ENCODE measurements at regions not wholly inside any gene's neighbourhood (a gene's known extent, or its start where the extent isn't known, plus 50 kb on each side); places are given as distances from the start of the nearest gene placed in this dataset.
"Not testable (repeated sequence)": the region's sequence is repeated elsewhere in the genome, so short reads cannot be mapped to it uniquely, and the experiment has no call there.

DNA sequence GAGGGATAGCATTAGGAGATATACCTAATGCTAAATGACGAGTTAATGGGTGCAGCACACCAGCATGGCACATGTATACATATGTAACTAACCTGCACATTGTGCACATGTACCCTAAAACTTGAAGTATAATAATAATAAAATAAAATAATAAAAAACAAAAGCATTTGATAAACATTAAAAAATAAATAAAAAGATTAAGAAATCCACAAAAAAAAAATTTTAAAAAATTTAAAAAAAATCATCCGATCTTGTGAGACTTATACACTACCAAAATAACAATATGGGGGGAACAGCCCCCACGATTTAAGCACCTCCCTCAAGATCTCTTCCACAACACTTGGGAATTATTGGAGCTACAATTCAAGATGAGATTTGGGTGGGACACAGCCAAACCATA lies 210.3 kb upstream of the CARD18 start:
- H3K4me3 ChIP-seq (ENCODE audit: low read length); H3K27me3 ChIP-seq (ENCODE audit: low read length); H3K36me3 ChIP-seq (ENCODE audit: insufficient read depth, low read length); H3K4me1 ChIP-seq (ENCODE audit: low read length); H3K27ac ChIP-seq (ENCODE audit: low read length); H3K79me2 ChIP-seq (ENCODE audit: low read length); H3K9ac ChIP-seq (ENCODE audit: low read length); H4K20me1 ChIP-seq (ENCODE audit: insufficient read depth, low read depth, low read length); H3K9me2 ChIP-seq (replicated peaks; ENCODE audit: insufficient read depth, low read length); H3K4me2 ChIP-seq (ENCODE audit: low read depth, low read length, poor library complexity, severe bottlenecking); H2AFZ ChIP-seq (ENCODE audit: low read length); DNase-seq: not testable (repeated sequence)
- peaks cover 11% of the 10 kb centered on the region; the same call in 1 of the 2 replicates for H3K9me3 ChIP-seq (ENCODE audit: low read length)

DNA sequence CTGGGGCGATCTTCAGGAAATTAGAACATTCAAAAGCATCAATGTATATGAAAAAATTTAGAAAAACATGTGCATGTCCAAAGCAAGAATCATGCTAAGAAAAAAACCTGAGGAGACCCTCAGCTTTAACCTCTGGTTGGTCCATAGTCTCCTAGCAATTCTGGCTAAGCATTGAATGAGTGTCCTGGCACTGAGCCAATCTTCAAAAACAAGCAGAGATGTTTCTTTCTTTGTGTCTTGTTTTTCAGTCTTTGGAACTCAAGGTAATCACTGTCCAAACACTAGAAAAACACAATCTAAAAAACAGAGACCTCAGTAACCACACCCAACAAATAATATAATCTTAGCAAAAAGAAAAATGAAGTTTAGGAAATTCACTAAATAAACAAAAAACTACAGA lies 205.4 kb upstream of the CARD18 start:
- Histone ChIP-seq H4K20me1 (ENCODE audit: insufficient read depth, low read depth, low read length) (no peaks in the 10 kb centered on the region), H3K27ac (ENCODE audit: low read length) (no peak overlapping the region), H3K9me3 (ENCODE audit: low read length) (peaks cover 8% of the 10 kb centered on the region), H3K36me3 (ENCODE audit: insufficient read depth, low read length) (no peaks in the 10 kb centered on the region), H3K4me3 (ENCODE audit: low read length) (no peak overlapping the region), H3K9me2 (replicated peaks; ENCODE audit: insufficient read depth, low read length) (no peaks in the 10 kb centered on the region), H2AFZ (ENCODE audit: low read length) (no peak overlapping the region), H3K79me2 (ENCODE audit: low read length) (no peaks in the 10 kb centered on the region), H3K4me2 (ENCODE audit: low read depth, low read length, poor library complexity, severe bottlenecking) (no peak overlapping the region), H3K9ac (ENCODE audit: low read length) (no peak overlapping the region), H3K27me3 (ENCODE audit: low read length) (no peaks in the 10 kb centered on the region), H3K4me1 (ENCODE audit: low read length) (no peaks in the 10 kb centered on the region)
- DNase-seq = no peak

GRCh38 chr11:105334025-105334714 lies 194.6 kb upstream of the CARD18 start:
- Histone ChIP-seq H3K27ac (ENCODE audit: low read length) (no peak overlapping the region), H2AFZ (ENCODE audit: low read length) (no peak overlapping the region), H3K4me3 (ENCODE audit: low read length) (no peak overlapping the region)

DNA sequence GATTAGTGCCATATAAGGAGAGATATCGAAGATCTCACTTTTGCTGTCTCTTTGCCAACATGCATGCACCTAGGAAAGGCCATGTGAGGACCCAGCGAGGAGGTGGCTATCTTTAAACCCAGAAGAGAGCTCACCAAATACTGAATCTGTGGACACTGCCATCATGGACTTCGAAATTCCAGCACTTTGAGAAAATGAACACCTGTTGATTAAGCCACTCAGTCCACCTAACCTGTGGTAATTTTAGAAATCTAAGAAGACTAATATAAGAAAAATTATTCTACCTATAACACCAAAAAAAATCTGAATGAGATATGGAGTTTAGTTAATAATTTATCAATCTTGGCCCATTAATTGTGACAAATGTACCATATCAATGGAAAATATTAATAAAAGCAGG lies 193.6 kb upstream of the CARD18 start:
- H3K27ac ChIP-seq (ENCODE audit: low read length) = no peak overlapping the region
- H2AFZ ChIP-seq (ENCODE audit: low read length) = no peak overlapping the region
- no peak for DNase-seq
- H3K27me3 ChIP-seq (ENCODE audit: low read length) = no peaks in the 10 kb centered on the region; the same call in 1 of the 2 replicates
- H3K4me2 ChIP-seq (ENCODE audit: low read depth, low read length, poor library complexity, severe bottlenecking) = no peak overlapping the region
- H3K79me2 ChIP-seq (ENCODE audit: low read length) = no peaks in the 10 kb centered on the region
- H3K9me2 ChIP-seq (replicated peaks; ENCODE audit: insufficient read depth, low read length) = peaks cover 5% of the 10 kb centered on the region; the same call in 1 of the 2 replicates
- H3K9ac ChIP-seq (ENCODE audit: low read length) = no peak overlapping the region
- no peaks in the 10 kb centered on the region for H3K36me3 ChIP-seq (ENCODE audit: insufficient read depth, low read length)
- no peaks in the 10 kb centered on the region for H4K20me1 ChIP-seq (ENCODE audit: insufficient read depth, low read depth, low read length)
- peaks cover 5% of the 10 kb centered on the region; the same call in 1 of the 2 replicates for H3K9me3 ChIP-seq (ENCODE audit: low read length)
- H3K4me3 ChIP-seq (ENCODE audit: low read length) = no peak overlapping the region
- no peaks in the 10 kb centered on the region for H3K4me1 ChIP-seq (ENCODE audit: low read length)

More at GRCh38 chr11:105334025-105334714, 194.6 kb upstream of the CARD18 start:
- Histone ChIP-seq H3K79me2 (ENCODE audit: low read length) (no peaks in the 10 kb centered on the region), H4K20me1 (ENCODE audit: insufficient read depth, low read depth, low read length) (no peaks in the 10 kb centered on the region), H3K27me3 (ENCODE audit: low read length) (no peaks in the 10 kb centered on the region; the same call in 1 of the 2 replicates), H3K9me3 (ENCODE audit: low read length) (peaks cover 5% of the 10 kb centered on the region; the same call in 1 of the 2 replicates), H3K9me2 (replicated peaks; ENCODE audit: insufficient read depth, low read length) (peaks cover 5% of the 10 kb centered on the region; the same call in 1 of the 2 replicates), H3K9ac (ENCODE audit: low read length) (no peak overlapping the region), H3K4me2 (ENCODE audit: low read depth, low read length, poor library complexity, severe bottlenecking) (no peak overlapping the region), H3K36me3 (ENCODE audit: insufficient read depth, low read length) (no peaks in the 10 kb centered on the region), H3K4me1 (ENCODE audit: low read length) (no peaks in the 10 kb centered on the region)
- DNase-seq = no peak

DNA sequence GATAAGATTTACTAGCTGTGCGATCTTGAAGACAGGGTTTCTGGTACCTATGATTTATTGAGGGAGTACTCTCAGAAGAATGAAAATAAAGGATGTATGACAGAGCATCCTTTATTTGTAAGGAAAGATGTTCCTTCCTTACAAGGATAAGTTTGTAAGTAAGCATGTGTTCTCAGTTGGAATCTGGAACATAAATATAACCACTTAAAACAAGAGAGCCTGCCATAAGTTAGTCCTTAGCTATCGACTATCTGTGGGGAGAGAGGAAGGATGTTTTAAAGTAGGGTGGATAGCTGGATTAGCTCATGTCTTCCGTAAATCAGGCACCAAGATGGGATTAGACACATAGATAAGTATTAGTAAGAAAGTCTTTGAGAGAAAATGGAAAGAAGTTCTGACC lies 192.6 kb upstream of the CARD18 start:
- Histone ChIP-seq H3K4me1 (ENCODE audit: low read length) (no peaks in the 10 kb centered on the region), H3K79me2 (ENCODE audit: low read length) (no peaks in the 10 kb centered on the region), H3K36me3 (ENCODE audit: insufficient read depth, low read length) (no peaks in the 10 kb centered on the region), H3K27me3 (ENCODE audit: low read length) (no peaks in the 10 kb centered on the region; the same call in 1 of the 2 replicates), H3K4me3 (ENCODE audit: low read length) (no peak overlapping the region), H3K9me3 (ENCODE audit: low read length) (peaks cover 4% of the 10 kb centered on the region; the same call in 1 of the 2 replicates), H3K9me2 (replicated peaks; ENCODE audit: insufficient read depth, low read length) (no peaks in the 10 kb centered on the region; the same call in 1 of the 2 replicates), H3K4me2 (ENCODE audit: low read depth, low read length, poor library complexity, severe bottlenecking) (no peak overlapping the region), H3K27ac (ENCODE audit: low read length) (no peak overlapping the region), H2AFZ (ENCODE audit: low read length) (no peak overlapping the region), H4K20me1 (ENCODE audit: insufficient read depth, low read depth, low read length) (no peaks in the 10 kb centered on the region), H3K9ac (ENCODE audit: low read length) (no peak overlapping the region)
- DNase-seq = no peak

DNA sequence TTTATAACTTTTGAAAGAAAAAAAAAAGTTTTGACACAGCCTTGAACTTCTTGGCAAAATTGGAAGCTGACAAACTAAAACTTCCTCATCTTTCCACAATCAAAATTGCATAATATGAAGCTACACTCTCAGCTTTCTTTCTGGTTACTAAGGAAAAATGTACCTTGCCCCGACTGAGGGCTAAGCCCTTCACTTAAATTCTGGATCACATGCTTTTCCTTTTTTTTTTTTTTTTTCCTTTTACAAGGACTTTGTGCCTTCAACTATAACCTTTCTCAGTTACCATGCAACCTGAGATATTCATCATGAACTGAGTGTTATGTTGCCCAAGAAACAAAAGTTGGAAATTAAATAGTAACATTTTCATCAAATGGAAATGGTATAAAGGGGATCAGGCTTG lies 188.5 kb upstream of the CARD18 start:
- DNase-seq = no peak
- H2AFZ ChIP-seq (ENCODE audit: low read length) = no peak overlapping the region
- no peaks in the 10 kb centered on the region for H3K79me2 ChIP-seq (ENCODE audit: low read length)
- H3K4me2 ChIP-seq (ENCODE audit: low read depth, low read length, poor library complexity, severe bottlenecking) = no peak overlapping the region
- H3K4me3 ChIP-seq (ENCODE audit: low read length) = no peak overlapping the region
- no peaks in the 10 kb centered on the region for H3K4me1 ChIP-seq (ENCODE audit: low read length)
- H3K27me3 ChIP-seq (ENCODE audit: low read length) = no peaks in the 10 kb centered on the region
- H3K9ac ChIP-seq (ENCODE audit: low read length) = no peak overlapping the region
- H3K27ac ChIP-seq (ENCODE audit: low read length) = no peak overlapping the region
- H3K9me3 ChIP-seq (ENCODE audit: low read length) = no peaks in the 10 kb centered on the region
- H4K20me1 ChIP-seq (ENCODE audit: insufficient read depth, low read depth, low read length) = no peaks in the 10 kb centered on the region
- no peaks in the 10 kb centered on the region; the same call in 1 of the 2 replicates for H3K9me2 ChIP-seq (replicated peaks; ENCODE audit: insufficient read depth, low read length)
- no peaks in the 10 kb centered on the region for H3K36me3 ChIP-seq (ENCODE audit: insufficient read depth, low read length)

- H3K4me2 ChIP-seq (ENCODE audit: low read depth, low read length, poor library complexity, severe bottlenecking) = no peak overlapping the region
- H3K36me3 ChIP-seq (ENCODE audit: insufficient read depth, low read length) = no peaks in the 10 kb centered on the region
- H3K9me2 ChIP-seq (replicated peaks; ENCODE audit: insufficient read depth, low read length) = no peaks in the 10 kb centered on the region
- H3K27ac ChIP-seq (ENCODE audit: low read length) = no peak overlapping the region
- no peaks in the 10 kb centered on the region for H3K79me2 ChIP-seq (ENCODE audit: low read length)
- H2AFZ ChIP-seq (ENCODE audit: low read length) = no peak overlapping the region
- H3K4me1 ChIP-seq (ENCODE audit: low read length) = no peaks in the 10 kb centered on the region
- no peaks in the 10 kb centered on the region for H4K20me1 ChIP-seq (ENCODE audit: insufficient read depth, low read depth, low read length)
- H3K9ac ChIP-seq (ENCODE audit: low read length) = no peak overlapping the region
- no peak overlapping the region for H3K4me3 ChIP-seq (ENCODE audit: low read length)
- no peaks in the 10 kb centered on the region for H3K27me3 ChIP-seq (ENCODE audit: low read length)
- no peaks in the 10 kb centered on the region for H3K9me3 ChIP-seq (ENCODE audit: low read length)
- DNase-seq = no peak
Observed at GRCh38 chr11:105324156-105324555, 184.6 kb upstream of the CARD18 start.

DNA sequence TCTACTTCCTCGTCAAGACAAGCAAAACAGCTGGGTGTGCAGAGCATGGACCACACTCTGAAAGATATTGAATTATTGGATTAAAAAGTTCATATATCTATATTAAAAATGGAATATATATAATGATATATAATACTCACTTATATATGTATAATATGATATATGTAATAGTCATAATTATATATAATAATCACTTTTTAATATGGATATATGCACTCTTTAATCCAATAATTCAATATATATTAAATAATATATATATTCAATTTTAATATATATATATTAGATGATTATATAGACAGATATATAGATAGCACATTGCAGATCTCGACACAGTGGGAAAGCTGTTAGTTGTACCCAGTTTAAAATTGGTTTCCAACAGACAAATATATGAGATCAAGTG lies 182.1 kb upstream of the CARD18 start:
- no peaks in the 10 kb centered on the region for H3K4me1 ChIP-seq (ENCODE audit: low read length)

More for the DNA sequence above, 182.1 kb upstream of the CARD18 start:
- no peak overlapping the region for H2AFZ ChIP-seq (ENCODE audit: low read length)
- H3K27me3 ChIP-seq (ENCODE audit: low read length) = no peaks in the 10 kb centered on the region
- no peaks in the 10 kb centered on the region for H3K9me3 ChIP-seq (ENCODE audit: low read length)
- H4K20me1 ChIP-seq (ENCODE audit: insufficient read depth, low read depth, low read length) = no peaks in the 10 kb centered on the region
- no peak overlapping the region for H3K9ac ChIP-seq (ENCODE audit: low read length)
- H3K9me2 ChIP-seq (replicated peaks; ENCODE audit: insufficient read depth, low read length) = no peaks in the 10 kb centered on the region
- no peak overlapping the region for H3K4me2 ChIP-seq (ENCODE audit: low read depth, low read length, poor library complexity, severe bottlenecking)
- no peak overlapping the region for H3K4me3 ChIP-seq (ENCODE audit: low read length)
- H3K79me2 ChIP-seq (ENCODE audit: low read length) = no peaks in the 10 kb centered on the region
- DNase-seq = no peak
- H3K36me3 ChIP-seq (ENCODE audit: insufficient read depth, low read length) = no peaks in the 10 kb centered on the region
- no peak overlapping the region for H3K27ac ChIP-seq (ENCODE audit: low read length)

Measured in Karpas-422 (cell line).